ENCODE measurements at regions not wholly inside any gene's neighbourhood (a gene's known extent, or its start where the extent isn't known, plus 50 kb on each side); places are given as distances from the start of the nearest gene placed in this dataset.

GRCh38 chr21:17390569-17390968, 122.3 kb upstream of the CXADR start:
- TF ChIP-seq POLR2A (IDR thresholded peaks at IDR 0.05; ENCODE audit: low read depth, low read length) (no peak), POLR2AphosphoS5 (IDR thresholded peaks at IDR 0.05; ENCODE audit: low read depth, low read length) (no peak)

Measured in GM12892 (cell line).